OCI-LY3 (cell line): ENCODE measurements at regions not wholly inside any gene's neighbourhood (a gene's known extent, or its start where the extent isn't known, plus 50 kb on each side); places are given as distances from the start of the nearest gene placed in this dataset.

Source experiments
- H2AFZ ChIP-seq: fragments of 200-600, 300-600 bp; shearing (Covaris generic); 2 replicates; pipeline ENCODE4 v1.6.0; 2014; ENCODE audit warnings: antibody characterized with exemption, low read depth, low read length
- H3K27ac ChIP-seq: fragments of 200-600, 300-600 bp; sonication (generic); 2 replicates; pipeline ENCODE4 v1.5.1; 2014; ENCODE audit warnings: mild to moderate bottlenecking, low read length, moderate library complexity, mixed read lengths
- H3K27me3 ChIP-seq: fragments of 200-600, 300-600 bp; sonication (generic); 2 replicates; pipeline ENCODE4 v1.6.1; 2014; ENCODE audit warnings: low read depth, low read length, mixed read lengths
- H3K36me3 ChIP-seq: fragments of 200-600, 300-600 bp; sonication (generic); replicated peaks from 2 replicates; pipeline ENCODE3; 2014; ENCODE audit warnings: low read depth, low read length, mixed read lengths
- H3K4me1 ChIP-seq: fragments of 300-600, 200-600 bp; sonication (generic); 2 replicates; pipeline ENCODE4 v1.6.1; 2014; ENCODE audit warnings: low read length, mixed read lengths
- H3K4me2 ChIP-seq: fragments of 200-600, 300-600 bp; sonication (generic); 2 replicates; pipeline ENCODE4 v1.6.1; 2014; ENCODE audit warnings: low read length, mixed read lengths
- H3K4me3 ChIP-seq: fragments of 300-600, 200-600 bp; sonication (generic); 2 replicates; pipeline ENCODE4 v1.5.1; 2014; ENCODE audit warnings: antibody characterized with exemption, mild to moderate bottlenecking, low read length, moderate library complexity
- H3K79me2 ChIP-seq: fragments of 300-600, 200-600 bp; shearing (Covaris generic); 2 replicates; pipeline ENCODE4 v1.6.1; 2014; ENCODE audit warnings: mild to moderate bottlenecking, low read length, mixed read lengths
- H3K9ac ChIP-seq: fragments of 300-600, 200-600 bp; shearing (Covaris generic); 2 replicates; pipeline ENCODE4 v1.6.0; 2014; ENCODE audit warnings: mild to moderate bottlenecking, low read length, moderate library complexity
- H3K9me3 ChIP-seq: fragments of 200-600, 300-600 bp; shearing (Covaris generic); 2 replicates; pipeline ENCODE4 v1.6.1; 2014; ENCODE audit warnings: low read length, mixed read lengths; ENCODE audit not compliant: insufficient read depth
- H4K20me1 ChIP-seq: fragments of 200-600, 300-600 bp; sonication (generic); 2 replicates; pipeline ENCODE4 v1.6.1; 2016; ENCODE audit warnings: low read length, mixed read lengths; ENCODE audit not compliant: insufficient read depth
- CTCF ChIP-seq: fragments of 200-600, 300-600 bp; sonication (generic); IDR thresholded peaks from 2 replicates; pipeline ENCODE4 v1.5.1; 2014; ENCODE audit warnings: antibody characterized with exemption, low read length, low read depth
- EZH2phosphoT487 ChIP-seq: fragments of 200-600 bp; shearing (Covaris generic); IDR thresholded peaks from 2 replicates; pipeline ENCODE4 v1.6.1; 2018; ENCODE audit warnings: antibody characterized with exemption, mixed run types, low read depth

- H3K27me3 ChIP-seq, result no peaks in the 10 kb centered on the region
- H3K4me1 ChIP-seq, result peaks cover 21% of the 10 kb centered on the region
- no peak overlapping the region for H3K4me2 ChIP-seq
- H3K27ac ChIP-seq, result no peak overlapping the region
- no peak overlapping the region for H2AFZ ChIP-seq
- no peak overlapping the region for H3K9ac ChIP-seq
- H3K4me3 ChIP-seq, result no peak overlapping the region
- H3K36me3 ChIP-seq, result peaks cover 7% of the 10 kb centered on the region
- no peak for TF ChIP-seq CTCF
- no peak for TF ChIP-seq EZH2phosphoT487
- peaks cover 16% of the 10 kb centered on the region; the same call in 1 of the 2 replicates for H3K9me3 ChIP-seq
- no peaks in the 10 kb centered on the region for H4K20me1 ChIP-seq
- no peaks in the 10 kb centered on the region for H3K79me2 ChIP-seq
Observed at GRCh38 chr9:99677281-99677680, 144.4 kb upstream of the NR4A3 start.

- H3K4me1 ChIP-seq, result peaks cover 32% of the 10 kb centered on the region
- TF ChIP-seq CTCF, result no peak
- TF ChIP-seq EZH2phosphoT487, result no peak
- H3K9me3 ChIP-seq, result peaks cover 16% of the 10 kb centered on the region; the same call in 1 of the 2 replicates
- no peak overlapping the region for H3K27ac ChIP-seq
- no peaks in the 10 kb centered on the region for H4K20me1 ChIP-seq
- no peak overlapping the region for H3K9ac ChIP-seq
- H2AFZ ChIP-seq, result no peak overlapping the region
- no peak overlapping the region for H3K4me3 ChIP-seq
- no peaks in the 10 kb centered on the region for H3K79me2 ChIP-seq
- H3K36me3 ChIP-seq, result peaks cover 11% of the 10 kb centered on the region
- H3K27me3 ChIP-seq, result no peaks in the 10 kb centered on the region
- no peak overlapping the region for H3K4me2 ChIP-seq
Observed at GRCh38 chr9:99678566-99678965, 143.1 kb upstream of the NR4A3 start.

- H4K20me1 ChIP-seq, result no peaks in the 10 kb centered on the region
- H3K9me3 ChIP-seq, result peaks cover 16% of the 10 kb centered on the region; the same call in 1 of the 2 replicates
- H2AFZ ChIP-seq, result no peak overlapping the region
- H3K4me3 ChIP-seq, result no peak overlapping the region
- H3K27me3 ChIP-seq, result no peaks in the 10 kb centered on the region
- no peak overlapping the region for H3K4me2 ChIP-seq
- H3K27ac ChIP-seq, result no peak overlapping the region
- H3K9ac ChIP-seq, result no peak overlapping the region
- TF ChIP-seq EZH2phosphoT487 (no peak), CTCF (no peak)
- peaks cover 32% of the 10 kb centered on the region for H3K4me1 ChIP-seq
- no peaks in the 10 kb centered on the region for H3K79me2 ChIP-seq
- peaks cover 11% of the 10 kb centered on the region for H3K36me3 ChIP-seq
Observed at GRCh38 chr9:99680191-99680590, 141.5 kb upstream of the NR4A3 start.

- peaks cover 32% of the 10 kb centered on the region for H3K4me1 ChIP-seq
- no peak overlapping the region for H3K27ac ChIP-seq
- H3K9me3 ChIP-seq, result peaks cover 14% of the 10 kb centered on the region; the same call in 1 of the 2 replicates
- H3K4me2 ChIP-seq, result no peak overlapping the region
- no peak overlapping the region for H3K9ac ChIP-seq
- TF ChIP-seq CTCF (no peak), EZH2phosphoT487 (no peak)
- no peaks in the 10 kb centered on the region for H3K27me3 ChIP-seq
- no peak overlapping the region for H3K4me3 ChIP-seq
- H3K36me3 ChIP-seq, result peaks cover 11% of the 10 kb centered on the region
- H2AFZ ChIP-seq, result no peak overlapping the region
- no peaks in the 10 kb centered on the region for H3K79me2 ChIP-seq
- no peaks in the 10 kb centered on the region for H4K20me1 ChIP-seq
Observed at GRCh38 chr9:99681113-99681512, 140.6 kb upstream of the NR4A3 start.
